ENCODE measurements at regions not wholly inside any gene's neighbourhood (a gene's known extent, or its start where the extent isn't known, plus 50 kb on each side); places are given as distances from the start of the nearest gene placed in this dataset.

DNA sequence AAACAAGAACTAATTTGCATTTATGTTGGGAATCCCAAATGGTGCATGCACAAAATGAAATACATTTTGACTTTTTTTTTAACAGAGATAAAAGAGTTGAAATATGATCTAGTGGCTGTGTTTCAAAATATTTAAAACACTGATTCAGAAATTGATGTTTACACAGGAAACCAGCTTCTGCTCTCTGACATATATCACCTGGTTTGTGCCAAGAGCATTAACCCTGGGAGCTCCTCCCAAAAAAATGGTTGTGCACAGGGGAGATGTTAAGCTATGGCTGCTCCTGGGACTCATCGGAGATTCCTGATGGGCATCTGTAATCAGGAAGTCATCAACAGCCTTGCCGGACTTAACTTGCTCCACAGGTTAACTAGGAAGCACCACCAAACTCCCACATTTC is 65.2 kb upstream of the MAL start:
- H3K36me3 ChIP-seq, result no peaks in the 10 kb centered on the region
- no peaks in the 10 kb centered on the region for H3K4me1 ChIP-seq
- H3K27me3 ChIP-seq, result peaks cover 0 to 32% of the 10 kb centered on the region in 2 donors
- no peak overlapping the region for H3K4me3 ChIP-seq
- H3K9me3 ChIP-seq, result no peaks in the 10 kb centered on the region
- no peak for DNase-seq
- no peak overlapping the region for H3K27ac ChIP-seq
- no peak for TF ChIP-seq CTCF (IDR thresholded peaks at IDR 0.05)
- intact Hi-C loops (cut with DNase I; ENCODE audit: low total_unique reads), result no loop called here

DNA sequence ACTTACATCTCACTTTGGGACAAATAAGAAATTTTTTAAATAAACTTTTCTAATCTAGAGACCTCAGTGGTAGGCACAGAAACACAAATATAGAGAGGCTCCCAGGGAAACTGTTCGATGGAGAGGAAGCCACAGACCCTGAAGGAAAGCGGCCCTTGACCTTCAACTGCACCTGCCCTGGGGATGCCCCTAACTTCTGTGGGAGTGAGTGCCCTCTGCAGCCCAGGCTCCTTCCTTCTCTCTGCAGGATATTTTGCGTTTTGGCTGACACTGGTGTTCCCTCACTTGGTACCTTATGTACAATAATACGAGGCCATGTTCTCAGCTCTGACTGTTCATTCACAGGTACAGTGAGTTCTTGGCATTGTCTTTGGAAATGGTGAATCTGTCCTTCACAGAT is 64.8 kb upstream of the MAL start:
- no peak for TF ChIP-seq CTCF (IDR thresholded peaks at IDR 0.05)
- H3K27ac ChIP-seq, result no peak overlapping the region
- no peaks in the 10 kb centered on the region for H3K4me1 ChIP-seq
- no peak for DNase-seq
- H3K4me3 ChIP-seq, result no peak overlapping the region
- intact Hi-C loops (cut with DNase I; ENCODE audit: low total_unique reads), result no loop called here
- H3K9me3 ChIP-seq, result no peaks in the 10 kb centered on the region
- H3K27me3 ChIP-seq, result peaks cover 0 to 29% of the 10 kb centered on the region in 2 donors
- H3K36me3 ChIP-seq, result no peaks in the 10 kb centered on the region

DNA sequence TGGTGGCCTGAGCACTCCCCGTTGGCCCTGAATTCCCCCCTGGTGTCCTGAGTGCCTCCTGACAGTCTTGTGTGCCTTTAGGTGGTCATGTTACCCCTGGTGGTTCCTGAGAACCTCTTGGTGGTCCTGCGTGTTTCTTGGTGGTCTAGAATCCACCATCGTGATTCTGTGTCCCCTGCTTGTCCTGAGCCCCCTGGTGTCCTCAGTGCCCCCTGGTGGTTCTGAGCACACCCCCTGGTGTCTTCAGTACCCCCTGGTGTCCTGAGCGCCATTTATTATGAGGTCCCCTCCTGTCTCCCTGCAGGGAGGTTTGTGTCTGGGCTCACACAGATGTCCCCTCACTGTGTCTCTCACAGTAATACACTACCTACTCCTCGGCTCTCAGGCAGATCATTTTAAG is 61.3 kb upstream of the MAL start:
- Histone ChIP-seq H3K4me1 (no peaks in the 10 kb centered on the region), H3K36me3 (no peaks in the 10 kb centered on the region), H3K4me3 (no peak overlapping the region), H3K9me3 (no peaks in the 10 kb centered on the region), H3K27ac (no peak overlapping the region), H3K27me3 (peaks cover 0 to 6% of the 10 kb centered on the region in 2 donors)
- intact Hi-C loops (cut with DNase I; ENCODE audit: low total_unique reads), result no loop called here
- no peak for TF ChIP-seq CTCF (IDR thresholded peaks at IDR 0.05)
- DNase-seq, result no peak

DNA sequence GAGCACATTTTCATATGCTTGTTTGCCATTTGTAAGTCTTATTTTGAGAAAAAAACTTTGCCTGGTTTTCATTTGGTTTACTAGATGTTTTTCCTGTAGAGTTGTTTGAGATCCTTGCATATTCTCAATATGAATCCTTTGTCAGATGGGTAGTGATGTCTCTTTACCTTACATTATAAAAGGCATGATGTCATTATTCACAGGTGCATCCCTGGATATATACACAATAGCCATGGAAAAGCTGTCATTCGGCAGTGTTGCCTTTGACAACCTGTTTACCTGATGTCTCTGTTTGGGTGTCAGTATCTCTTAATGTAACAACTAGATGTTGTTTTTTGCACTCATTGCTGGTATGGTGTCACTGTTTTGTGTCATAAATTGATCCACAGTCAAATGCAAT is 58.8 kb upstream of the MAL start:
- no peak overlapping the region for H3K4me3 ChIP-seq
- H3K27ac ChIP-seq, result no peak overlapping the region
- no peak for TF ChIP-seq CTCF (IDR thresholded peaks at IDR 0.05)
- H3K9me3 ChIP-seq, result no peaks in the 10 kb centered on the region
- intact Hi-C loops (cut with DNase I; ENCODE audit: low total_unique reads), result no loop called here
- no peaks in the 10 kb centered on the region for H3K36me3 ChIP-seq
- DNase-seq, result no peak
- peaks cover 0 to 14% of the 10 kb centered on the region in 2 donors for H3K27me3 ChIP-seq
- no peaks in the 10 kb centered on the region for H3K4me1 ChIP-seq

DNA sequence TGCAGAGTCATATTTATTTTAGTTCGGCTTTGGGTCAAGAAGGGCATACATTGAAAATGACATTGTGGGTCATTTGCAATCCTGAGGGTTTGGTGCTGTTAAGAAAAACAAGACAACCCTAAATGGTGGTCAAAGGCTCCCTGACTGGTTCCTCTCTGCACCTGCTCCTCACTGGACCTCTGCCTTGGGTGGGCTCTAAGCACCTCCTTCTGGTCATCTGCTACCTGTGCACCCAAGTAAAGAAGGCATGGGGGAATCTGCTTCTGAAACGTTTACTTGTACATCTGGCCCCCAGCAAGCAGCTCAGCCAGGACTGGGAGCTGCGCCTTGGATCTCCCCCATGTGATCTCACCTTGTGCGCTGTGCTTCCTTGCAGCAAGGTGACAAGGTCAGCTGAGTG is 55.2 kb upstream of the MAL start:
- Histone ChIP-seq H3K27me3 (peaks cover 0 to 23% of the 10 kb centered on the region in 2 donors), H3K27ac (no peak overlapping the region), H3K36me3 (no peaks in the 10 kb centered on the region), H3K4me1 (no peaks in the 10 kb centered on the region), H3K9me3 (no peaks in the 10 kb centered on the region), H3K4me3 (no peak overlapping the region)
- no peak for TF ChIP-seq CTCF (IDR thresholded peaks at IDR 0.05)
- no peak for DNase-seq
- intact Hi-C loops (cut with DNase I; ENCODE audit: low total_unique reads), result no loop called here
